ENCODE measurements at regions not wholly inside any gene's neighbourhood (a gene's known extent, or its start where the extent isn't known, plus 50 kb on each side); places are given as distances from the start of the nearest gene placed in this dataset.

DNA sequence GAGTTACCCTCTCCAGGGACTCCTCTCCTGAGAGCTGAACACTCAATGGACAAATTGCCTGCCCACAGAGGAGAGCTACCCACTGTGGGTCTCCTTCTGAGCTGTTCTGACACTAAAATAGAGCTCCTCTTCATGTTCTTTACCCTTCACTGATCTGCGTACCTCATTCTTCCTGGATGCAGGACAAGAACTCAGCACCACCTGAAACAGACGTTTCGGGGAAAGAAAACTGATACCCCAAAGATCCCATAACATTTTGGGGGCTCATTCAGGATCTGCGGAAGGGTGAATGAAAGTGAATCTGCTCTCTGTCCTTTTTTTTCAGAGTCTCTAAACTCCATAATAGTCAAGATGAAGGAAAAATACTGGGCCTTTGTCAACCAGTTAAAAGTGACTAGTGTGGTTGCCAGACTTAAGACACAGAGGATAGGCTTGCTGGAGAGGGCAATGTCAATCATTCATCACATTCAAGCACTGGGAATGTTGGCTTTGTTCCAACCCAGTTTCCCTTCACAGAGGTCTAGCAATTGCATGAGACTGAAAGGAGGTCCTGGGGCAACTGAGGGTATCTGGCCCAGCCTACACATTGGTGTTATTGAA, 136.7 kb upstream of the SLITRK6 start:
- Histone ChIP-seq H3K4me1 (ENCODE audit: control insufficient read depth in 4 of 4, insufficient read depth in 4 of 4, low read length in 3 of 4) (no peaks in the 10 kb centered on the region), H3K27me3 (ENCODE audit: control insufficient read depth in 4 of 4, insufficient read depth in 4 of 4, low read length in 3 of 4) (no peaks in the 10 kb centered on the region), H3K36me3 (ENCODE audit: control insufficient read depth in 4 of 4, insufficient read depth in 3 of 4, low read depth in 1 of 4, low read length in 3 of 4) (no peaks in the 10 kb centered on the region), H3K4me3 (ENCODE audit: low read depth in 1 of 3, low read length in 3 of 3) (no peak overlapping the region), H3K9ac (ENCODE audit: low read depth in 1 of 2, low read length in 2 of 2) (no peak overlapping the region), H3K27ac (ENCODE audit: low read depth in 1 of 2, low read length in 2 of 2) (no peak overlapping the region), H3K9me3 (ENCODE audit: control insufficient read depth in 4 of 4, low read length in 3 of 4) (peaks cover 0 to 5% (median 0%) of the 10 kb centered on the region in 4 donors)
- TF ChIP-seq FOXA1 (IDR thresholded peaks at IDR 0.05) (no peak), HNF4A (conservative IDR thresholded peaks at IDR 0.05) (no peak), SP1 (IDR thresholded peaks at IDR 0.05) (no peak), MAX (IDR thresholded peaks at IDR 0.05) (no peak), HNF4G (IDR thresholded peaks at IDR 0.05) (no peak)
- no peak for DNase-seq (ENCODE audit: low spot score)
- WGBS: 91% methylated on average over 4 of the region's 4 CpGs

DNA sequence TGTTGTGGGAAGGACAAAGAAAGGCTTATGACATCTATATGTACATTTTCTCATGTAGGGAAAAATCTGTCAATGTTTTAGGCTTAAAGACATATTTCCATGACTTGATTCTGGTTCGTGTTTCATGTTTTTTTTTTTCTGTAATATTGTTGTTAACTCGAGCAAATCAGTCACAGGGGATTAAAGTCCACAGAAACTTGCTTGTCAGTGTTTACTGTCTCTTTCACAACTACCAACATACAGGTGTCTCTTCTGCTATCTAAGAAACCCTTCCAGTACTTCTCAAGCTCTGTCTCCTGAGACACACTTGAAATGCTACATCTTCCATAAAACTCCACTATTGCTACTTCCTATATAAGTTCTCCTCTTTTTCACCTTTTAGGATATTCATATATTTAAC, 130.9 kb upstream of the SLITRK6 start:
- H3K27ac ChIP-seq (ENCODE audit: low read depth in 1 of 2, low read length in 2 of 2): peak overlapping the region in 1 of 2 donors; percentile 36
- DNase-seq (ENCODE audit: low spot score): no peak
- WGBS: 13% methylated on average over 2 of the region's 2 CpGs
- no peaks in the 10 kb centered on the region for H3K27me3 ChIP-seq (ENCODE audit: control insufficient read depth in 4 of 4, insufficient read depth in 4 of 4, low read length in 3 of 4)
- no peaks in the 10 kb centered on the region for H3K9me3 ChIP-seq (ENCODE audit: control insufficient read depth in 4 of 4, low read length in 3 of 4)
- no peaks in the 10 kb centered on the region for H3K36me3 ChIP-seq (ENCODE audit: control insufficient read depth in 4 of 4, insufficient read depth in 3 of 4, low read depth in 1 of 4, low read length in 3 of 4)
- no peaks in the 10 kb centered on the region for H3K4me1 ChIP-seq (ENCODE audit: control insufficient read depth in 4 of 4, insufficient read depth in 4 of 4, low read length in 3 of 4)
- peak; percentile 67 for TF ChIP-seq FOXA2 (IDR thresholded peaks at IDR 0.05)
- TF ChIP-seq JUND (IDR thresholded peaks at IDR 0.05): peak in 1 of 2 donors; percentile 53
- TF ChIP-seq EGR1 (IDR thresholded peaks at IDR 0.05; ENCODE audit: low read depth in 2 of 2): no peak
- peak; percentile 53 for TF ChIP-seq HNF4G (IDR thresholded peaks at IDR 0.05)
- peak; percentile 76 for TF ChIP-seq SP1 (IDR thresholded peaks at IDR 0.05)
- TF ChIP-seq HNF4A (conservative IDR thresholded peaks at IDR 0.05): peak; percentile 80 to 89
- peak; percentile 40 for TF ChIP-seq FOXA1 (IDR thresholded peaks at IDR 0.05)
- TF ChIP-seq, protein P1, sequence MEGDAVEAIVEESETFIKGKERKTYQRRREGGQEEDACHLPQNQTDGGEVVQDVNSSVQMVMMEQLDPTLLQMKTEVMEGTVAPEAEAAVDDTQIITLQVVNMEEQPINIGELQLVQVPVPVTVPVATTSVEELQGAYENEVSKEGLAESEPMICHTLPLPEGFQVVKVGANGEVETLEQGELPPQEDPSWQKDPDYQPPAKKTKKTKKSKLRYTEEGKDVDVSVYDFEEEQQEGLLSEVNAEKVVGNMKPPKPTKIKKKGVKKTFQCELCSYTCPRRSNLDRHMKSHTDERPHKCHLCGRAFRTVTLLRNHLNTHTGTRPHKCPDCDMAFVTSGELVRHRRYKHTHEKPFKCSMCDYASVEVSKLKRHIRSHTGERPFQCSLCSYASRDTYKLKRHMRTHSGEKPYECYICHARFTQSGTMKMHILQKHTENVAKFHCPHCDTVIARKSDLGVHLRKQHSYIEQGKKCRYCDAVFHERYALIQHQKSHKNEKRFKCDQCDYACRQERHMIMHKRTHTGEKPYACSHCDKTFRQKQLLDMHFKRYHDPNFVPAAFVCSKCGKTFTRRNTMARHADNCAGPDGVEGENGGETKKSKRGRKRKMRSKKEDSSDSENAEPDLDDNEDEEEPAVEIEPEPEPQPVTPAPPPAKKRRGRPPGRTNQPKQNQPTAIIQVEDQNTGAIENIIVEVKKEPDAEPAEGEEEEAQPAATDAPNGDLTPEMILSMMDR (IDR thresholded peaks at IDR 0.05; ENCODE audit: low read depth, low read length, missing input control): no peak
- TF ChIP-seq RXRA (IDR thresholded peaks at IDR 0.05): peak in 1 of 2 donors; percentile 32
- no peak overlapping the region for H3K9ac ChIP-seq (ENCODE audit: low read depth in 1 of 2, low read length in 2 of 2)
- no peak overlapping the region for H3K4me3 ChIP-seq (ENCODE audit: low read depth in 1 of 3, low read length in 3 of 3)

- 63% methylated on average over 1 of the region's 1 CpG for WGBS
- Histone ChIP-seq H3K27ac (ENCODE audit: low read depth in 1 of 2, low read length in 2 of 2) (no peak overlapping the region), H3K36me3 (ENCODE audit: control insufficient read depth in 4 of 4, insufficient read depth in 3 of 4, low read depth in 1 of 4, low read length in 3 of 4) (no peaks in the 10 kb centered on the region), H3K4me3 (ENCODE audit: low read depth in 1 of 3, low read length in 3 of 3) (no peak overlapping the region), H3K9ac (ENCODE audit: low read depth in 1 of 2, low read length in 2 of 2) (no peak overlapping the region), H3K4me1 (ENCODE audit: control insufficient read depth in 4 of 4, insufficient read depth in 4 of 4, low read length in 3 of 4) (no peaks in the 10 kb centered on the region), H3K27me3 (ENCODE audit: control insufficient read depth in 4 of 4, insufficient read depth in 4 of 4, low read length in 3 of 4) (no peaks in the 10 kb centered on the region), H3K9me3 (ENCODE audit: control insufficient read depth in 4 of 4, low read length in 3 of 4) (peaks cover 0 to 2% (median 0%) of the 10 kb centered on the region in 4 donors)
- DNase-seq (ENCODE audit: low spot score): no peak
- TF ChIP-seq NR2F2 (IDR thresholded peaks at IDR 0.05) (no peak), HNF4G (IDR thresholded peaks at IDR 0.05) (no peak), JUND (IDR thresholded peaks at IDR 0.05) (no peak), MAX (IDR thresholded peaks at IDR 0.05) (no peak), YY1 (IDR thresholded peaks at IDR 0.05) (no peak), HNF4A (conservative IDR thresholded peaks at IDR 0.05) (no peak), EGR1 (IDR thresholded peaks at IDR 0.05; ENCODE audit: low read depth in 2 of 2) (no peak), GABPA (IDR thresholded peaks at IDR 0.05 in 1 of 2, conservative IDR thresholded peaks at IDR 0.05 in 1 of 2) (no peak), FOXA2 (IDR thresholded peaks at IDR 0.05) (no peak), RAD21 (IDR thresholded peaks at IDR 0.05) (no peak)
- TF ChIP-seq, protein P1 (IDR thresholded peaks at IDR 0.05; ENCODE audit: low read depth, low read length, missing input control): no peak
- TF ChIP-seq, protein P2, sequence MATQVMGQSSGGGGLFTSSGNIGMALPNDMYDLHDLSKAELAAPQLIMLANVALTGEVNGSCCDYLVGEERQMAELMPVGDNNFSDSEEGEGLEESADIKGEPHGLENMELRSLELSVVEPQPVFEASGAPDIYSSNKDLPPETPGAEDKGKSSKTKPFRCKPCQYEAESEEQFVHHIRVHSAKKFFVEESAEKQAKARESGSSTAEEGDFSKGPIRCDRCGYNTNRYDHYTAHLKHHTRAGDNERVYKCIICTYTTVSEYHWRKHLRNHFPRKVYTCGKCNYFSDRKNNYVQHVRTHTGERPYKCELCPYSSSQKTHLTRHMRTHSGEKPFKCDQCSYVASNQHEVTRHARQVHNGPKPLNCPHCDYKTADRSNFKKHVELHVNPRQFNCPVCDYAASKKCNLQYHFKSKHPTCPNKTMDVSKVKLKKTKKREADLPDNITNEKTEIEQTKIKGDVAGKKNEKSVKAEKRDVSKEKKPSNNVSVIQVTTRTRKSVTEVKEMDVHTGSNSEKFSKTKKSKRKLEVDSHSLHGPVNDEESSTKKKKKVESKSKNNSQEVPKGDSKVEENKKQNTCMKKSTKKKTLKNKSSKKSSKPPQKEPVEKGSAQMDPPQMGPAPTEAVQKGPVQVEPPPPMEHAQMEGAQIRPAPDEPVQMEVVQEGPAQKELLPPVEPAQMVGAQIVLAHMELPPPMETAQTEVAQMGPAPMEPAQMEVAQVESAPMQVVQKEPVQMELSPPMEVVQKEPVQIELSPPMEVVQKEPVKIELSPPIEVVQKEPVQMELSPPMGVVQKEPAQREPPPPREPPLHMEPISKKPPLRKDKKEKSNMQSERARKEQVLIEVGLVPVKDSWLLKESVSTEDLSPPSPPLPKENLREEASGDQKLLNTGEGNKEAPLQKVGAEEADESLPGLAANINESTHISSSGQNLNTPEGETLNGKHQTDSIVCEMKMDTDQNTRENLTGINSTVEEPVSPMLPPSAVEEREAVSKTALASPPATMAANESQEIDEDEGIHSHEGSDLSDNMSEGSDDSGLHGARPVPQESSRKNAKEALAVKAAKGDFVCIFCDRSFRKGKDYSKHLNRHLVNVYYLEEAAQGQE (IDR thresholded peaks at IDR 0.05): no peak
- TF ChIP-seq, protein P3, sequence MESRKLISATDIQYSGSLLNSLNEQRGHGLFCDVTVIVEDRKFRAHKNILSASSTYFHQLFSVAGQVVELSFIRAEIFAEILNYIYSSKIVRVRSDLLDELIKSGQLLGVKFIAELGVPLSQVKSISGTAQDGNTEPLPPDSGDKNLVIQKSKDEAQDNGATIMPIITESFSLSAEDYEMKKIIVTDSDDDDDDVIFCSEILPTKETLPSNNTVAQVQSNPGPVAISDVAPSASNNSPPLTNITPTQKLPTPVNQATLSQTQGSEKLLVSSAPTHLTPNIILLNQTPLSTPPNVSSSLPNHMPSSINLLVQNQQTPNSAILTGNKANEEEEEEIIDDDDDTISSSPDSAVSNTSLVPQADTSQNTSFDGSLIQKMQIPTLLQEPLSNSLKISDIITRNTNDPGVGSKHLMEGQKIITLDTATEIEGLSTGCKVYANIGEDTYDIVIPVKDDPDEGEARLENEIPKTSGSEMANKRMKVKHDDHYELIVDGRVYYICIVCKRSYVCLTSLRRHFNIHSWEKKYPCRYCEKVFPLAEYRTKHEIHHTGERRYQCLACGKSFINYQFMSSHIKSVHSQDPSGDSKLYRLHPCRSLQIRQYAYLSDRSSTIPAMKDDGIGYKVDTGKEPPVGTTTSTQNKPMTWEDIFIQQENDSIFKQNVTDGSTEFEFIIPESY (IDR thresholded peaks at IDR 0.05): no peak
These were observed 111.7 kb upstream of the SLITRK6 start for GRCh38 chr13:85910962-85911361.

Data from liver (tissue), 8 donors.